ENCODE measurements at regions not wholly inside any gene's neighbourhood (a gene's known extent, or its start where the extent isn't known, plus 50 kb on each side); places are given as distances from the start of the nearest gene placed in this dataset.

DNA sequence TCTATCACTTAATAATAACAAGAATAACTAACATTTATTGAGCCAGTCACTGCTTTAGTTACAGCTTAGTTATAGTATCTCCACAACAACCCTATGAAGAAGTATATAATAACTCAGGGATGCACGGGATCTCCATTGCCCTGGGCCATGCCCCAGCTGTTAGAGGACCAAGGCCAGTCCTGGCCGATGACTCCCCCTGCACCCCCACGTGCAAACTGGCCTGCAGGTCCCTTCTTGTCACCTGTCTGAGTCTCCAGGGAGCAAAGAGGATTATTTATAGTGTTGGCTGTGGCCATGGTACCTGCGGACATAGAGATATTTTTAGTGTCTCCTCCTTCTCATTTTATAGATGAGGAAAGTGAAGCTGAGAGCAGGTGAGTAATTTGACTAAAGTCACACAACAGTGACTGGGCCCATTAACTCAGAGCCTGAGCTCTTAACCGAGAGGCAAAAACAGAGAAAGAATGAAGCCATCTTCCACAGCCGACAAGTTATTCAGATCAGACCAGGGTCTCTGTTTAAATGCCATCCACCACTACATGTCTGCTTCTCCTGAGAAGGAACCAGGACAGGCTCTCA, 94.4 kb downstream of the TMEM215 start:
- no peaks in the 10 kb centered on the region for H3K9me3 ChIP-seq (ENCODE audit: control insufficient read depth, insufficient read depth, low read depth, low read length)
- no peak overlapping the region for H3K27ac ChIP-seq (ENCODE audit: insufficient read depth, low read length)
- no peaks in the 10 kb centered on the region for H3K4me1 ChIP-seq (ENCODE audit: control insufficient read depth, extremely low read depth, insufficient read depth, low read length)
- H4K20me1 ChIP-seq (ENCODE audit: control insufficient read depth, extremely low read depth, insufficient read depth, low read length), result no peaks in the 10 kb centered on the region
- DNase-seq (ENCODE audit: low read depth in 2 of 2), result no peak
- H2AFZ ChIP-seq (ENCODE audit: low read length), result no peak overlapping the region
- H3K9ac ChIP-seq (ENCODE audit: insufficient read depth, low read length), result no peak overlapping the region
- H3K4me3 ChIP-seq (replicated peaks in 1 of 4; ENCODE audit: control extremely low read depth in 1 of 4, insufficient read depth in 1 of 4, low read depth in 3 of 4, low read length in 4 of 4), result no peak overlapping the region
- no peak overlapping the region for H3K4me2 ChIP-seq (ENCODE audit: extremely low read depth, insufficient read depth, low read length)
- H3K36me3 ChIP-seq (ENCODE audit: control insufficient read depth, insufficient read depth, low read length), result no peaks in the 10 kb centered on the region
- TF ChIP-seq, protein P1, sequence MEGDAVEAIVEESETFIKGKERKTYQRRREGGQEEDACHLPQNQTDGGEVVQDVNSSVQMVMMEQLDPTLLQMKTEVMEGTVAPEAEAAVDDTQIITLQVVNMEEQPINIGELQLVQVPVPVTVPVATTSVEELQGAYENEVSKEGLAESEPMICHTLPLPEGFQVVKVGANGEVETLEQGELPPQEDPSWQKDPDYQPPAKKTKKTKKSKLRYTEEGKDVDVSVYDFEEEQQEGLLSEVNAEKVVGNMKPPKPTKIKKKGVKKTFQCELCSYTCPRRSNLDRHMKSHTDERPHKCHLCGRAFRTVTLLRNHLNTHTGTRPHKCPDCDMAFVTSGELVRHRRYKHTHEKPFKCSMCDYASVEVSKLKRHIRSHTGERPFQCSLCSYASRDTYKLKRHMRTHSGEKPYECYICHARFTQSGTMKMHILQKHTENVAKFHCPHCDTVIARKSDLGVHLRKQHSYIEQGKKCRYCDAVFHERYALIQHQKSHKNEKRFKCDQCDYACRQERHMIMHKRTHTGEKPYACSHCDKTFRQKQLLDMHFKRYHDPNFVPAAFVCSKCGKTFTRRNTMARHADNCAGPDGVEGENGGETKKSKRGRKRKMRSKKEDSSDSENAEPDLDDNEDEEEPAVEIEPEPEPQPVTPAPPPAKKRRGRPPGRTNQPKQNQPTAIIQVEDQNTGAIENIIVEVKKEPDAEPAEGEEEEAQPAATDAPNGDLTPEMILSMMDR (conservative IDR thresholded peaks at IDR 0.05 in 1 of 2, IDR thresholded peaks at IDR 0.05 in 1 of 2; ENCODE audit: low read depth in 1 of 2, low read length in 2 of 2), result no peak
- no peak for TF ChIP-seq EZH2 (IDR thresholded peaks at IDR 0.05; ENCODE audit: low read length, missing control alignments)
- H3K79me2 ChIP-seq (ENCODE audit: control insufficient read depth, insufficient read depth, low read length), result no peaks in the 10 kb centered on the region
- no peaks in the 10 kb centered on the region for H3K27me3 ChIP-seq (ENCODE audit: control insufficient read depth, insufficient read depth, low read length)

DNA sequence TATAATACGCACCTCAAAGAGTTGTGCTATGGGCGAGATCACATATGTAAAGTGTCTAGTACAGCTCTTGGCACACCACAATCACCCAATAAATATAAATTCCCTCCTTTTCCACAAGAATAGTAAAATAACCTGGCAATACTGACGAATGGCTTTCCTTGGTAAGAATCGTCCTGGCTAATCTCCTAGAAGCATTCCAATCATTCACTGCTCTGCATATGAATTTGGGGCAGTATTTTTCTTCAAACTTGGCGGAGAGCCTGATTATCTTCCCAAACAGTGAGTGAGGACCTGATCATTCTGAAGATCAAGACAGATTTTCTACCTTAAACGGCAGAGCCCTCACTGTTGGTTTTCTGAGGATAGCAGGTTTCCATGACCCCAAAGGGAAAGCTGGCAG, 96.0 kb downstream of the TMEM215 start:
- Histone ChIP-seq H3K27ac (ENCODE audit: insufficient read depth, low read length) (no peak overlapping the region), H3K4me3 (replicated peaks in 1 of 4; ENCODE audit: control extremely low read depth in 1 of 4, insufficient read depth in 1 of 4, low read depth in 3 of 4, low read length in 4 of 4) (no peak overlapping the region), H3K4me2 (ENCODE audit: extremely low read depth, insufficient read depth, low read length) (no peak overlapping the region), H3K79me2 (ENCODE audit: control insufficient read depth, insufficient read depth, low read length) (no peaks in the 10 kb centered on the region), H3K4me1 (ENCODE audit: control insufficient read depth, extremely low read depth, insufficient read depth, low read length) (no peaks in the 10 kb centered on the region), H3K36me3 (ENCODE audit: control insufficient read depth, insufficient read depth, low read length) (no peaks in the 10 kb centered on the region), H3K27me3 (ENCODE audit: control insufficient read depth, insufficient read depth, low read length) (no peaks in the 10 kb centered on the region), H3K9ac (ENCODE audit: insufficient read depth, low read length) (no peak overlapping the region), H4K20me1 (ENCODE audit: control insufficient read depth, extremely low read depth, insufficient read depth, low read length) (no peaks in the 10 kb centered on the region), H3K9me3 (ENCODE audit: control insufficient read depth, insufficient read depth, low read depth, low read length) (no peaks in the 10 kb centered on the region), H2AFZ (ENCODE audit: low read length) (no peak overlapping the region)
- DNase-seq (ENCODE audit: low read depth in 2 of 2), result no peak
- TF ChIP-seq, protein P1 (conservative IDR thresholded peaks at IDR 0.05 in 1 of 2, IDR thresholded peaks at IDR 0.05 in 1 of 2; ENCODE audit: low read depth in 1 of 2, low read length in 2 of 2), result no peak
- TF ChIP-seq EZH2 (IDR thresholded peaks at IDR 0.05; ENCODE audit: low read length, missing control alignments), result no peak

DNA sequence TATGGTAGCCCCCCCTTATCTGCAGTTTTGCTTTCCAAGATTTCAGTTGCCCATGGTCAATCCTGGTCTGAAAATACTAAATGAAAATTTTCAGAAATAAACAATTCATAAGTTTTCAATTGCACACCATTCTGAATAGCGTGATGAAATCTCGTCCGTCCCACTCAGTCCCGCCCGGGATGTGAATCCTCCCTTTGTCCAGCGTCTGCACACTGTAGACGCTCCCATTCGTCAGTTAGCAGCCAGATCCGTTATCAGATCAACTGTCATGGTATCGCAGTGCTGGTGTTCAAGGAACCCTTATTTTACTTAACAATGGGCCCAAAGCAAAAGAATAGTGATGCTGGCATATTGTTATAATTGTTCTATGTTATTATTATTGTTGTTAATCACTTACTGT, 98.6 kb downstream of the TMEM215 start:
- no peaks in the 10 kb centered on the region for H4K20me1 ChIP-seq (ENCODE audit: control insufficient read depth, extremely low read depth, insufficient read depth, low read length)
- no peak overlapping the region for H3K4me2 ChIP-seq (ENCODE audit: extremely low read depth, insufficient read depth, low read length)
- H3K36me3 ChIP-seq (ENCODE audit: control insufficient read depth, insufficient read depth, low read length), result no peaks in the 10 kb centered on the region
- no peak overlapping the region for H3K4me3 ChIP-seq (replicated peaks in 1 of 4; ENCODE audit: control extremely low read depth in 1 of 4, insufficient read depth in 1 of 4, low read depth in 3 of 4, low read length in 4 of 4)
- no peak for DNase-seq (ENCODE audit: low read depth in 2 of 2)
- H3K9ac ChIP-seq (ENCODE audit: insufficient read depth, low read length), result no peak overlapping the region
- no peak overlapping the region for H2AFZ ChIP-seq (ENCODE audit: low read length)
- H3K79me2 ChIP-seq (ENCODE audit: control insufficient read depth, insufficient read depth, low read length), result no peaks in the 10 kb centered on the region
- H3K27ac ChIP-seq (ENCODE audit: insufficient read depth, low read length), result no peak overlapping the region
- no peaks in the 10 kb centered on the region for H3K4me1 ChIP-seq (ENCODE audit: control insufficient read depth, extremely low read depth, insufficient read depth, low read length)
- TF ChIP-seq, protein P1 (conservative IDR thresholded peaks at IDR 0.05 in 1 of 2, IDR thresholded peaks at IDR 0.05 in 1 of 2; ENCODE audit: low read depth in 1 of 2, low read length in 2 of 2), result no peak
- no peak for TF ChIP-seq EZH2 (IDR thresholded peaks at IDR 0.05; ENCODE audit: low read length, missing control alignments)
- H3K27me3 ChIP-seq (ENCODE audit: control insufficient read depth, insufficient read depth, low read length), result no peaks in the 10 kb centered on the region
- no peaks in the 10 kb centered on the region for H3K9me3 ChIP-seq (ENCODE audit: control insufficient read depth, insufficient read depth, low read depth, low read length)

Data from fibroblast of lung (primary cell).